Activated CD8-positive, alpha-beta T cell treated with anti-CD3 and anti-CD28 coated beads for 36 hours (primary cell): ENCODE measurements at regions not wholly inside any gene's neighbourhood (a gene's known extent, or its start where the extent isn't known, plus 50 kb on each side); places are given as distances from the start of the nearest gene placed in this dataset.

Experiments used
- ATAC-seq: fragments of 200-7000 bp; cut with Tn5 transposase; one replicate; pipeline ENCODE4 v1.10.0; 2021; ENCODE audit warnings: mild to moderate bottlenecking, moderate library complexity
- CTCF ChIA-PET: fragments of 350-600 bp; sonication (Branson Sonifier 250); formaldehyde crosslinking; loops from one replicate; lab custom pipeline; 2021; ENCODE audit warnings: antibody characterized with exemption; lab: Charles Lee
- POLR2A ChIA-PET: fragments of 350-600 bp; sonication (Branson Sonifier 250); formaldehyde crosslinking; loops from one replicate; lab custom pipeline; 2021; ENCODE audit warnings: antibody characterized with exemption; lab: Charles Lee
- DNase-seq: peaks from one replicate; pipeline ENCODE4 v3.0.0-alpha.2; 2020
- H3K27ac Mint-ChIP-seq: one replicate; pipeline ENCODE4 v1.8.0; 2021; ENCODE audit warnings: mild to moderate bottlenecking, mixed read lengths
- H3K27me3 Mint-ChIP-seq: one replicate; pipeline ENCODE4 v1.8.0; 2021; ENCODE audit warnings: mixed read lengths
- H3K36me3 Mint-ChIP-seq: one replicate; pipeline ENCODE4 v1.8.0; 2021; ENCODE audit warnings: low read depth, mixed read lengths
- H3K4me1 Mint-ChIP-seq: one replicate; pipeline ENCODE4 v1.8.0; 2021; ENCODE audit warnings: low read depth, mixed read lengths
- H3K4me3 Mint-ChIP-seq: one replicate; pipeline ENCODE4 v1.8.0; 2021; ENCODE audit warnings: mild to moderate bottlenecking, moderate library complexity, mixed read lengths
- H3K9me3 Mint-ChIP-seq: one replicate; pipeline ENCODE4 v1.8.0; 2021; ENCODE audit warnings: mixed read lengths
- CTCF ChIP-seq: fragments of 200-600 bp; IDR thresholded peaks from one replicate; pipeline ENCODE4 v1.8.0; 2022; ENCODE audit warnings: antibody characterized with exemption, mild to moderate bottlenecking
- intact Hi-C: fragments of 100-400 bp; cut with micrococcal nuclease; formaldehyde crosslinking; loops from one replicate; pipeline ENCODE4 v1.10.0; 2022

- intact Hi-C loops, result no loop called here
- H3K9me3 Mint-ChIP-seq, result no peaks in the 10 kb centered on the region
- POLR2A ChIA-PET, result no interaction called here
- no peaks in the 10 kb centered on the region for H3K36me3 Mint-ChIP-seq
- CTCF ChIA-PET, result no interaction called here
- DNase-seq (no peak), ATAC-seq (no peak)
- no peak for TF ChIP-seq CTCF
- no peak overlapping the region for H3K4me3 Mint-ChIP-seq
- H3K27ac Mint-ChIP-seq, result no peak overlapping the region
- no peaks in the 10 kb centered on the region for H3K4me1 Mint-ChIP-seq
- peaks cover 5% of the 10 kb centered on the region for H3K27me3 Mint-ChIP-seq
These were observed 301.6 kb downstream of the HLX start for GRCh38 chr1:221180704-221181368.

- Mint-ChIP-seq H3K4me1 (no peaks in the 10 kb centered on the region), H3K9me3 (no peaks in the 10 kb centered on the region), H3K27me3 (peaks cover 5% of the 10 kb centered on the region), H3K27ac (no peak overlapping the region), H3K4me3 (no peak overlapping the region), H3K36me3 (no peaks in the 10 kb centered on the region)
- ChIA-PET POLR2A (no interaction called here), CTCF (interaction anchor here (1.7 kb wide), 1 partner anchor 21 kb away, joined by 10 read pairs; no protein-coding TSS in a partner anchor)
- DNase-seq (no peak), ATAC-seq (no peak)
- TF ChIP-seq CTCF, result no peak
- intact Hi-C loops, result no loop called here
These were observed 303.7 kb downstream of the HLX start for GRCh38 chr1:221182791-221183533.

GRCh38 chr1:221184131-221184794, 305.0 kb downstream of the HLX start:
- intact Hi-C loops, result no loop called here
- DNase-seq (no peak), ATAC-seq (no peak)
- POLR2A ChIA-PET, result no interaction called here
- H3K27me3 Mint-ChIP-seq, result peaks cover 5% of the 10 kb centered on the region
- no peaks in the 10 kb centered on the region for H3K36me3 Mint-ChIP-seq
- H3K4me3 Mint-ChIP-seq, result no peak overlapping the region
- no peaks in the 10 kb centered on the region for H3K9me3 Mint-ChIP-seq
- no peak overlapping the region for H3K27ac Mint-ChIP-seq
- CTCF ChIA-PET, result no interaction called here
- no peak for TF ChIP-seq CTCF
- H3K4me1 Mint-ChIP-seq, result no peaks in the 10 kb centered on the region

- no peak overlapping the region for H3K4me3 Mint-ChIP-seq
- DNase-seq (no peak), ATAC-seq (no peak)
- ChIA-PET POLR2A (no interaction called here), CTCF (interaction anchor here (1.1 kb wide), 1 partner anchor 16 kb away, joined by 7 read pairs; no protein-coding TSS in a partner anchor)
- no peak overlapping the region for H3K27ac Mint-ChIP-seq
- intact Hi-C loops, result no loop called here
- TF ChIP-seq CTCF, result no peak
- no peaks in the 10 kb centered on the region for H3K9me3 Mint-ChIP-seq
- no peaks in the 10 kb centered on the region for H3K36me3 Mint-ChIP-seq
- peaks cover 3% of the 10 kb centered on the region for H3K27me3 Mint-ChIP-seq
- no peaks in the 10 kb centered on the region for H3K4me1 Mint-ChIP-seq
These were observed 307.9 kb downstream of the HLX start for GRCh38 chr1:221187174-221187573.

- intact Hi-C loops, result no loop called here
- H3K27me3 Mint-ChIP-seq, result no peaks in the 10 kb centered on the region
- H3K36me3 Mint-ChIP-seq, result no peaks in the 10 kb centered on the region
- ATAC-seq, result no peak
- no peaks in the 10 kb centered on the region for H3K9me3 Mint-ChIP-seq
- no peak for TF ChIP-seq CTCF
- no peaks in the 10 kb centered on the region for H3K4me1 Mint-ChIP-seq
- POLR2A ChIA-PET, result no interaction called here
- CTCF ChIA-PET, result interaction anchor here (1.0 to 1.4 kb wide), 2 partner anchors 9 to 15 kb away, joined by 4 to 9 read pairs; no protein-coding TSS in a partner anchor
- H3K4me3 Mint-ChIP-seq, result no peak overlapping the region
- H3K27ac Mint-ChIP-seq, result no peak overlapping the region
- DNase-seq, result no peak
These were observed 309.2 kb downstream of the HLX start for GRCh38 chr1:221188458-221188857.
